ENCODE measurements at regions not wholly inside any gene's neighbourhood (a gene's known extent, or its start where the extent isn't known, plus 50 kb on each side); places are given as distances from the start of the nearest gene placed in this dataset.
"Not testable (repeated sequence)": the region's sequence is repeated elsewhere in the genome, so short reads cannot be mapped to it uniquely, and the experiment has no call there.

- Histone ChIP-seq H3K36me3 (ENCODE audit: control insufficient read depth, insufficient read depth, low read length) (no peaks in the 10 kb centered on the region), H3K27me3 (ENCODE audit: control insufficient read depth, insufficient read depth, low read length) (no peaks in the 10 kb centered on the region), H3K4me1 (ENCODE audit: control insufficient read depth, insufficient read depth, low read length) (no peaks in the 10 kb centered on the region)
Measured at GRCh38 chrX:51151734-51152133, 180.9 kb upstream of the NUDT10 start.

DNA sequence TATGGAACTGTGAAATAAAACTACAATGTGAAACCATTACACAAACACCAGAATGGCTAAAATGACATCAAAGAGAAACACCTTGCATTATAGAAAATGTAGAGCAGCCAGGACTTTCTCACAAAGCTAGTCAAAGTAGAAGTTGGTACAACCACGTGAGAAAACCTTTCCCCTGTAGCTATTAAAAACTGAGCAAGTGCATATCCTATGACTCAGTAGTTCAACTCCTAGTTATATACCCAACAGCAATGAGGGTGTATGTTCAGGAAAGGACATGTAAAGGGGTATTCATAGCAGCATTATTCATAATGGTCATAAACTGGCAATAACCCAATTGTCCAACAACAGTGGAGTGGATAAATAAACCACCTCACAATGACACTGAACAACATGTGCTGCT lies 177.5 kb upstream of the NUDT10 start:
- Histone ChIP-seq H3K4me3 (ENCODE audit: low read depth, low read length) (no peak overlapping the region), H3K9me3 (ENCODE audit: control insufficient read depth, insufficient read depth, low read depth, low read length) (no peaks in the 10 kb centered on the region; the same call in 1 of the 2 replicates), H3K9ac (ENCODE audit: low read length) (no peak overlapping the region), H3K4me1 (ENCODE audit: control insufficient read depth, insufficient read depth, low read length) (no peaks in the 10 kb centered on the region), H3K36me3 (ENCODE audit: control insufficient read depth, insufficient read depth, low read length) (no peaks in the 10 kb centered on the region), H3K27ac (ENCODE audit: low read depth, low read length) (no peak overlapping the region), H3K27me3 (ENCODE audit: control insufficient read depth, insufficient read depth, low read length) (no peaks in the 10 kb centered on the region)

More at GRCh38 chrX:51151734-51152133, 180.9 kb upstream of the NUDT10 start:
- no peak overlapping the region for H3K4me3 ChIP-seq (ENCODE audit: low read depth, low read length)
- H3K9ac ChIP-seq (ENCODE audit: low read length): no peak overlapping the region
- no peak overlapping the region for H3K27ac ChIP-seq (ENCODE audit: low read depth, low read length)
- no peaks in the 10 kb centered on the region; the same call in 1 of the 2 replicates for H3K9me3 ChIP-seq (ENCODE audit: control insufficient read depth, insufficient read depth, low read depth, low read length)

GRCh38 chrX:51155566-51155965 lies 177.1 kb upstream of the NUDT10 start:
- H3K36me3 ChIP-seq (ENCODE audit: control insufficient read depth, insufficient read depth, low read length): no peaks in the 10 kb centered on the region
- no peaks in the 10 kb centered on the region for H3K4me1 ChIP-seq (ENCODE audit: control insufficient read depth, insufficient read depth, low read length)
- no peaks in the 10 kb centered on the region for H3K27me3 ChIP-seq (ENCODE audit: control insufficient read depth, insufficient read depth, low read length)
- no peak overlapping the region for H3K27ac ChIP-seq (ENCODE audit: low read depth, low read length)
- no peak overlapping the region for H3K9ac ChIP-seq (ENCODE audit: low read length)
- no peak overlapping the region for H3K4me3 ChIP-seq (ENCODE audit: low read depth, low read length)
- no peaks in the 10 kb centered on the region; the same call in 1 of the 2 replicates for H3K9me3 ChIP-seq (ENCODE audit: control insufficient read depth, insufficient read depth, low read depth, low read length)

DNA sequence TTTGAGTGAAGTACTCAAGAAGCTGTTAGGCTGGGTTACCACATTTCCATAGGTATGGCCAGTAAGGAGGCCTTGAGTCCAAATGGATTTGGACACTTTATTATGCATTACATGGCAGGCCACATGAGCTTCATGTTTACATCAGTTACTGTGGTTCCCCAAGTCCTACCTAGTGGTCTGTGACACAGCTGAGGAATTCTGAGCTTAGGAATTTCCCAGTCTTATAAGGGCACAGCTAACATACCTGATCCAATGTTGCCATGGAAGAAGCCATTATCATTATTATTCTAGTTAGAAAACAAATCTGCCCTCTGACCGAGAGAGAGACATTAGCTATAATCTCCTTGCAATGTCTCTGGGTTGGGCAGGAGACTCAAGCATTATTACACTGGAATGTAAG lies 174.4 kb upstream of the NUDT10 start:
- Histone ChIP-seq H3K27me3 (ENCODE audit: control insufficient read depth, insufficient read depth, low read length) (no peaks in the 10 kb centered on the region), H3K4me3 (ENCODE audit: low read depth, low read length) (no peak overlapping the region), H3K36me3 (ENCODE audit: control insufficient read depth, insufficient read depth, low read length) (no peaks in the 10 kb centered on the region), H3K9me3 (ENCODE audit: control insufficient read depth, insufficient read depth, low read depth, low read length) (peaks cover 5% of the 10 kb centered on the region; the same call in 1 of the 2 replicates), H3K4me1 (ENCODE audit: control insufficient read depth, insufficient read depth, low read length) (no peaks in the 10 kb centered on the region), H3K27ac (ENCODE audit: low read depth, low read length) (no peak overlapping the region), H3K9ac (ENCODE audit: low read length) (no peak overlapping the region)

- H3K27me3 ChIP-seq (ENCODE audit: control insufficient read depth, insufficient read depth, low read length); H3K36me3 ChIP-seq (ENCODE audit: control insufficient read depth, insufficient read depth, low read length); H3K4me1 ChIP-seq (ENCODE audit: control insufficient read depth, insufficient read depth, low read length); H3K9me3 ChIP-seq (ENCODE audit: control insufficient read depth, insufficient read depth, low read depth, low read length); H3K4me3 ChIP-seq (ENCODE audit: low read depth, low read length); H3K27ac ChIP-seq (ENCODE audit: low read depth, low read length); H3K9ac ChIP-seq (ENCODE audit: low read length): not testable (repeated sequence)
Measured at GRCh38 chrX:51159378-51159777, 173.2 kb upstream of the NUDT10 start.

- H3K27ac ChIP-seq (ENCODE audit: low read depth, low read length): no peak overlapping the region
- H3K36me3 ChIP-seq (ENCODE audit: control insufficient read depth, insufficient read depth, low read length): no peaks in the 10 kb centered on the region
- H3K9ac ChIP-seq (ENCODE audit: low read length): no peak overlapping the region
- no peaks in the 10 kb centered on the region for H3K4me1 ChIP-seq (ENCODE audit: control insufficient read depth, insufficient read depth, low read length)
- peaks cover 5% of the 10 kb centered on the region; the same call in 1 of the 2 replicates for H3K9me3 ChIP-seq (ENCODE audit: control insufficient read depth, insufficient read depth, low read depth, low read length)
- no peaks in the 10 kb centered on the region for H3K27me3 ChIP-seq (ENCODE audit: control insufficient read depth, insufficient read depth, low read length)
- no peak overlapping the region for H3K4me3 ChIP-seq (ENCODE audit: low read depth, low read length)
Measured at GRCh38 chrX:51163730-51164129, 168.9 kb upstream of the NUDT10 start.

DNA sequence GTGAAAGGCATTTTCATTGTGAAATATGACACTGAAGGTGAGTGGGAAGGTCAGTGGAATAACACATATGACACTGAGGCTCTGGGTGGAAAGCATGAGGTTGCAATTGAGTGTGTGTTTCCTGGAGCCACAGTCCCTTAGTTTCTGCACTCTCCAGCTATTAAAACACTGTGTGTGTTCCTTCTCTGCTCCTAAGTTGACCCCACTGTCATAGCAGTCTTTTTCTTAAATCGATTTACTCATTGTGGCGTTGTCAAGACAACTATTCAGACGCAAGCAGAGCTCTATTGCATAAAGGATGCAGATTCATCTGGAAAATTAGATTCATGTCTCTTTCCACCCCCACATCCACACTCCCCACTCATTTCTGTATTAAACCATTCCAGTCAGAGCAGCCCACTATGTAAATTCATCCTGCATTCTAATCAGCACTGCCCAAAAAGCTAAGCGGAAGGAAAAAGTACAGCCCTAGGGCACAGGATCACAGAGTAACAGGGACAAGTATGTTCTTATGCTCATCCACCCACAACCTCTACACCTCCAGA lies 154.2 kb upstream of the NUDT10 start:
- not testable (repeated sequence) for H3K4me3 ChIP-seq (ENCODE audit: low read depth, low read length); H3K9me3 ChIP-seq (ENCODE audit: control insufficient read depth, insufficient read depth, low read depth, low read length); H3K27ac ChIP-seq (ENCODE audit: low read depth, low read length); H3K36me3 ChIP-seq (ENCODE audit: control insufficient read depth, insufficient read depth, low read length); H3K27me3 ChIP-seq (ENCODE audit: control insufficient read depth, insufficient read depth, low read length); H3K9ac ChIP-seq (ENCODE audit: low read length); H3K4me1 ChIP-seq (ENCODE audit: control insufficient read depth, insufficient read depth, low read length)

GRCh38 chrX:51179805-51180204 lies 152.8 kb upstream of the NUDT10 start:
- not testable (repeated sequence) for H3K27ac ChIP-seq (ENCODE audit: low read depth, low read length); H3K4me3 ChIP-seq (ENCODE audit: low read depth, low read length); H3K27me3 ChIP-seq (ENCODE audit: control insufficient read depth, insufficient read depth, low read length); H3K36me3 ChIP-seq (ENCODE audit: control insufficient read depth, insufficient read depth, low read length); H3K9me3 ChIP-seq (ENCODE audit: control insufficient read depth, insufficient read depth, low read depth, low read length); H3K4me1 ChIP-seq (ENCODE audit: control insufficient read depth, insufficient read depth, low read length); H3K9ac ChIP-seq (ENCODE audit: low read length)

GRCh38 chrX:51182545-51182944 lies 150.1 kb upstream of the NUDT10 start:
- Histone ChIP-seq H3K9me3 (ENCODE audit: control insufficient read depth, insufficient read depth, low read depth, low read length) (peaks cover 4% of the 10 kb centered on the region; the same call in 1 of the 2 replicates), H3K9ac (ENCODE audit: low read length) (no peak overlapping the region), H3K27me3 (ENCODE audit: control insufficient read depth, insufficient read depth, low read length) (no peaks in the 10 kb centered on the region), H3K4me3 (ENCODE audit: low read depth, low read length) (no peak overlapping the region), H3K27ac (ENCODE audit: low read depth, low read length) (no peak overlapping the region), H3K4me1 (ENCODE audit: control insufficient read depth, insufficient read depth, low read length) (no peaks in the 10 kb centered on the region), H3K36me3 (ENCODE audit: control insufficient read depth, insufficient read depth, low read length) (no peaks in the 10 kb centered on the region)

DNA sequence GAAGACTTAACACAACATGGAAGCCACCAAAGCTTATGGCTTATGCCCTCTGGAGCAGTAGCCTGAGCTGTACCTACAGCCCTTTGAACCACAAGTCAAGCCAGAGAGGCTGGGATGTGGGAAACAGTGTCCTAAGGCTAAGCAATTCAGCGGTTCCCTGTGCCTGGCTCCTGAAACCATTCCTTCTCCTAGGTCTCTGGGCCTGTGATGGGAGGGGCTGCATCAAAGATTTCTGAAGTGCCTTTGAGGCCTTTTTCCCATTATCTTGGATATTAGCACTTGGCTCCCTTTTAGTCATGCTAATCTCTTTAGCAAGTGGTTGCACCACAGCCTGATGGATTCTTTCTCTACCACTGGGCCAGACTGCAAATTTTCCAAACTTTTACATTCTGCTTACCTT lies 140.5 kb upstream of the NUDT10 start:
- Histone ChIP-seq H3K9ac (ENCODE audit: low read length) (no peak overlapping the region), H3K27me3 (ENCODE audit: control insufficient read depth, insufficient read depth, low read length) (no peaks in the 10 kb centered on the region; the same call in 1 of the 2 replicates), H3K27ac (ENCODE audit: low read depth, low read length) (no peak overlapping the region; the same call in 1 of the 2 replicates), H3K4me3 (ENCODE audit: low read depth, low read length) (no peak overlapping the region), H3K36me3 (ENCODE audit: control insufficient read depth, insufficient read depth, low read length) (no peaks in the 10 kb centered on the region), H3K9me3 (ENCODE audit: control insufficient read depth, insufficient read depth, low read depth, low read length) (peaks cover 50% of the 10 kb centered on the region), H3K4me1 (ENCODE audit: control insufficient read depth, insufficient read depth, low read length) (peaks cover 6% of the 10 kb centered on the region)

DNA sequence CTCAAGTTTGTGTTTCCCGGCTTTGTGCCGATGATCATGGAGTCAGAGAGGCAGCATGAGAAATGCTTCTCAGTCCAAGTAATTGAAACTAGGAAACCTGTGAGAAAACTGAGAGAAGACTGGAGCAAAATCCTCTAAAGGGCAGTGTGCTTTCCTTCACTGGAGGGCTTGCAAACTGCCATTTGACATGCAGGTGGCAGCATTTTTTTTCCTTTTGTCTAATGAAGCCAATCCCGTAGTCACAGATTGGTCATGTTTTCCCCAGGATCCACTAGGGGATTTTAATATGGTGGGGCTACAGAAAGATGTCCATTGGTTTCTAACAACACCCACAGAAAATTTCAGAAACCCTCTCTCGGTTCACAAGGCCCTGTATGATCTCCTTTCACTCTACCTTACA lies 117.4 kb upstream of the NUDT10 start:
- H3K9ac ChIP-seq (ENCODE audit: low read length): no peak overlapping the region

DNA sequence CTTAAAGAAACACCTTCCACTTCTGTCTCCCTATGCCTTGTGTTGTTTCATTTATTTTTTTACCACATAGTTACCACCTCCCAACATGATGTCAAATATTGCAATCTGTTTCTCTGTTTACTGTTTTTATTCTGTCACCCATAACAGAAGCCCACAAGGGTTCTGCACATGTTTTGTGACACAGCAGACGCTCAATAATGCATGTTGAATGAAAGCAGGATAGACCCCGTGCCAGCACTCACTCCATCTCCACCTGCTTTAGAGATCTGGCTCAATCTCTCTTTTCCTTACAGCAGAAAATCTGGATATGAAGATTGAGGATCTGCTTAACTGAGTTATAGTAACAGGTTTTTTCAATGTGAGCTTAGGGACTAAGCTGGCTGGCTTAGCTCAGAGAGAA lies 116.8 kb upstream of the NUDT10 start:
- no peak overlapping the region for H3K9ac ChIP-seq (ENCODE audit: low read length)
- no peaks in the 10 kb centered on the region; the same call in 1 of the 2 replicates for H3K9me3 ChIP-seq (ENCODE audit: control insufficient read depth, insufficient read depth, low read depth, low read length)
- no peak overlapping the region for H3K4me3 ChIP-seq (ENCODE audit: low read depth, low read length)
- H3K27ac ChIP-seq (ENCODE audit: low read depth, low read length): no peak overlapping the region
- H3K36me3 ChIP-seq (ENCODE audit: control insufficient read depth, insufficient read depth, low read length): no peaks in the 10 kb centered on the region
- H3K4me1 ChIP-seq (ENCODE audit: control insufficient read depth, insufficient read depth, low read length): no peaks in the 10 kb centered on the region
- no peaks in the 10 kb centered on the region for H3K27me3 ChIP-seq (ENCODE audit: control insufficient read depth, insufficient read depth, low read length)

More for the DNA sequence above, 117.4 kb upstream of the NUDT10 start:
- H3K27me3 ChIP-seq (ENCODE audit: control insufficient read depth, insufficient read depth, low read length): no peaks in the 10 kb centered on the region
- no peaks in the 10 kb centered on the region for H3K4me1 ChIP-seq (ENCODE audit: control insufficient read depth, insufficient read depth, low read length)
- H3K9me3 ChIP-seq (ENCODE audit: control insufficient read depth, insufficient read depth, low read depth, low read length): no peaks in the 10 kb centered on the region; the same call in 1 of the 2 replicates
- H3K36me3 ChIP-seq (ENCODE audit: control insufficient read depth, insufficient read depth, low read length): no peaks in the 10 kb centered on the region
- H3K4me3 ChIP-seq (ENCODE audit: low read depth, low read length): no peak overlapping the region
- H3K27ac ChIP-seq (ENCODE audit: low read depth, low read length): no peak overlapping the region

All from HUES6 (cell line).